HG03354 (cell line): ENCODE measurements at regions not wholly inside any gene's neighbourhood (a gene's known extent, or its start where the extent isn't known, plus 50 kb on each side); places are given as distances from the start of the nearest gene placed in this dataset.

Experiments used
- ATAC-seq: cut with Tn5 transposase; IDR thresholded peaks from one replicate; pipeline ENCODE4 v1.9.1; 2021; ENCODE audit warnings: mild to moderate bottlenecking; ENCODE audit not compliant: unreplicated experiment, poor library complexity, severe bottlenecking

DNA sequence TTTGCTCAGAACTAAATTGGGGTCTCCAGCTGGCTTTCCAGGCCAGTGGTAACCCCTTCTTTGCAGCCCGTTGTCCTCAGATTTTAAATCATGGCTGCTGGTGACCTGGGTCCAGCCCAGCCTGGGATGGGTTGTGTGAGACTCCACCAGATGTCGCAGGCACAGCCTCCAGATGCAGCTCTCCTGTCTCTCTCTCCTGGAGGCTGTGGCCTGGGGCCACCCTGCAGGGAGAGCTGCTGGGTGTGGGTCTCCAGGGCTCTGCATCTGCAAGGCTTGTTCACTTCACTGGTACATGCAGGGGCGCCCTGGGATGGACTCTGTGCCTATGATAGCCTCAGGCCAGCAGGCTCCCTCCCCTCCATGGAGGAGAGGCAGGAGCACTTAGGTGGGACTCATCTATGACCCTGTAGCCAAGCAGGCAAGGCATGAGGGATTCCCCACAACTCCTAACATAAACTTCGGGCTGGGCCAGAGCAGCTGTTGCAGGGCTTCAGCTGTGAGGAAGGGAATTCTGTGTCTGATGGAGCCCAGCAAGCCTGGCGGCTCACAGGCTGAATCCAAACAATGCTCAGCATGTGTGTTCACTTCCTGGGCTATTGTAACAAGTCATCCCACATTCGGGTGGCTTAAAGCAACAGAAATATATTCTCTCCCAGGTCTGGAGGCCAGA is 94.7 kb upstream of the NXT1 start:
- no peak for ATAC-seq

DNA sequence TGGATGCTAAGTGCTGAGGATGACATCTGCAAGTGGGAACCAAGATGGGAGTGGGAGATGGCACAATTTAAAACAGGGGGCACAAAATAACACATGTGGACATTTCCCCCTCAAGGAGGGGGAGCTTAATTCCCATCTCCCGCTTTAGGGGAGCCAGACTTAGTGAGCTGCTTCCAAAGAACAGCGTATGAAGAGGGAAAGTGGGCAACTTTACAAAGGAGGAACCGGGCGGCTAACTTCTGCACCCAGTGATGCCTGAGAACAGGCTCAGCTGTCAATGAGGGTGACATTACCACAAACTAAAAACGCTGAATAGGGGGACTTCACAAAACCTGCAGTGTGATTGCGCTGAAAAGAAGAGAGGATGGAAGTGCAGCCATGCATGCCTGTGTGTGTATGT is 95.5 kb upstream of the NXT1 start:
- ATAC-seq: no peak

DNA sequence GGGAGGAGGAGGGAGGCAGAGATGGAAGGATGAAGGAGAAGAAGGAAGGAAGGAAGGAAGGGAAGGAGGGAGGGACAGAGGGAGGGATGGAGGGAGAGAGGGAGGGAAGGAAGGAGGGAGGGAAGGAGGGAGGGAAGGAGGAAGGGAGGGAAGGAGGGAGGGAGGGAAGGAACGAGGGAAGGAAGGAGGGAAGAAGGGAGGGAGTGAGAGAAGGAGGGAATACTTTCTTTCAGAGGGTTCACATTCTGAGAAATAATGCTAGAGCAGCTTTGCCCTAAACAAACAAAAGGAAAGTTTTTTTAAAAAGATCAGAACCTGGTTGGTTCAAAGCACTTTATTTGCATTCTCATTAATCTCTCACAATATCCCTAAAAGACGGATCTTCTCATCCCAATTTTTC is 96.1 kb upstream of the NXT1 start:
- no peak for ATAC-seq

DNA sequence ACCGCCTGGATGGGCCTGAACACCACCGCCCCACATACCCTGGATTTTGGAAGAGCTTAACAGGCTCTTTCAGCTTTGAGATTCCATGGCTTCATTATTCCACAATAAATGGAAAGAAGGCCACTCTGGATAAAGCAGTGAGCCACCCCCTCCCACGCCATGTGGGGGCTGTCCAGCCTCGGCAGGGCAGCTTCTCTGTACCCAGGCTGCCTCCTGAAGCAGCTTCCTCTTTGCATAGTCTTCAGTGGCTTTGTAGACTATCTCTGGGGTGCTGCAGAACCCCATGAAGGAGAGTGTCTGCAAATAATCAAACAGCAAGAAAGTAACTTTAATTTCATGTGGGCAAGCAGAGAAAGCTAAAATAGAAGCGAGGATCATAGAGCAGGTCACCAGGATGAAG is 96.6 kb upstream of the NXT1 start:
- no peak for ATAC-seq

DNA sequence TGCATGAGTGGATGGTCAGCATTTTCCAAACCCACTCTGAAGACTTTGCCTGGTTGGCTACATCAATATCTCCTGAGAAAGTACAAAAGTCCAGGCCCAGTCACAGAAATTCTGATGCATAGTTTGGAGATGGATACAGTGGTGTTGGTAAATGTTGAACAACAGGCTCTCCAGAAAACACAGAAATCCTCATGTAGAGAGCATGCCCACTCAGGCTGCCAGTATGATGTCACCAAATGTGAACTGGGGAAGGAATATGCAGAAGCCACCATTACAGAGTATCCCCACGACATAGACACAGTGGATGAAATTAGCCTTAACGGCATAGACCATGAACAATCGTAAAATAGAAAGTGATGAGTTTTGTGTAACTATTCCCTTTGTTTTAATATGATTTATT is 97.1 kb upstream of the NXT1 start:
- no peak for ATAC-seq

DNA sequence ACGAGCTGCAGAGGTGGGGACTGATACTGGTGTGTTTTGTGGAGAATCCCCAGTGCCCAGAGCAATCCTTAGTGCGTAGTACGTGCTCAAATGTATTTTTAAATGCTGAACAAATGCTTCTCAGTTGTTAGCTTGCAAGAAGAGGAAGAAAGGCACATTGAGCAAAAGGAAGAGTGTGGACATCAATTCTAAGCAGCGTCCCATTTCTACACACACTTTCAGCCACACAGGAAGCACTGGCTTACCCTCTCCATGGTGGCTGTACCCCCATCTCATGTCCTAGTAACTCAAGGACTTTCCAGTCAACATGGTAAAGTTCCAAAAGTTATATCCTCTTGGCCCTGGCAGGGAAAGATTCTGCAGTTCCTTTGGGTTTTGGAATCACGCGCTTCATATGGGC is 98.8 kb upstream of the NXT1 start:
- no peak for ATAC-seq

DNA sequence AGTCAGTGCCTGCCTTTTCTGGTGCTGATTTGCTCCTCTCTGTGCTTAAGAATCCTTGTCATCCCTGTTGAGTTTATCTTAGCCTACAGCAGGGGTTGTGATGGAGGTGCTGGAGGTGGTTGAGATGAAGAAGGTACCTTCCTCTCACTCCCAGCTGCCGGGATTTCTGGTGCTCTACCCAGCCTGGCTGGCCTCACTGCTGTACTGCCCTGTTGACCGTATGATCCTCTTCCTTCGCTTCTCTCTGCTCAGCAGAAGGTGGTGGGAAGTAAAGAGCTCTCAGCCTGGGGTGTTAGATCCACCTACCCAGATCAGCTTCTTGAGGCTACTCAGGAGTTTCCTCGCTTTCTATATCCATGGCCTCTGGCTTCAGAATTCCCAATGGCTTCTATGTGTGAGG is 101.0 kb upstream of the NXT1 start:
- no peak for ATAC-seq

DNA sequence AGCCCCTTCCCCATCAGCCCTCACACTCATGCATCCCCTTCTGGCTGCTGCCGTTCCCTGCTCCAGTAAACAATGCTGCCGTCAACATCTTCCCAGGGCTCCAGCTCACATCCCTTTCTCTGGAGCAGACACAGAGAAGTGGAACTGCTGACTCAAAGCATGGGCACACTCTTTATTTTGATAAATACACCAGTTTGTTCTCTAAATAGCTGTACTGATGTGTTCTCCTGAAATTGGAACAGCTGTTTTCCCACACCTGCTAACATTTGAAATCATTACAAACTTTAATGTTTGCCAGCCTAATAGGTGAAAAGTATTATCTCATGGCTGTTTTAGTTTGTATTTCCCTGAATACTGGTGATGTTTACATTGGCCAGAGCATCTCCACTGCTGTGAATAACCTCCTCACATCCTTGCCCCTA is 102.1 kb upstream of the NXT1 start:
- ATAC-seq: no peak

DNA sequence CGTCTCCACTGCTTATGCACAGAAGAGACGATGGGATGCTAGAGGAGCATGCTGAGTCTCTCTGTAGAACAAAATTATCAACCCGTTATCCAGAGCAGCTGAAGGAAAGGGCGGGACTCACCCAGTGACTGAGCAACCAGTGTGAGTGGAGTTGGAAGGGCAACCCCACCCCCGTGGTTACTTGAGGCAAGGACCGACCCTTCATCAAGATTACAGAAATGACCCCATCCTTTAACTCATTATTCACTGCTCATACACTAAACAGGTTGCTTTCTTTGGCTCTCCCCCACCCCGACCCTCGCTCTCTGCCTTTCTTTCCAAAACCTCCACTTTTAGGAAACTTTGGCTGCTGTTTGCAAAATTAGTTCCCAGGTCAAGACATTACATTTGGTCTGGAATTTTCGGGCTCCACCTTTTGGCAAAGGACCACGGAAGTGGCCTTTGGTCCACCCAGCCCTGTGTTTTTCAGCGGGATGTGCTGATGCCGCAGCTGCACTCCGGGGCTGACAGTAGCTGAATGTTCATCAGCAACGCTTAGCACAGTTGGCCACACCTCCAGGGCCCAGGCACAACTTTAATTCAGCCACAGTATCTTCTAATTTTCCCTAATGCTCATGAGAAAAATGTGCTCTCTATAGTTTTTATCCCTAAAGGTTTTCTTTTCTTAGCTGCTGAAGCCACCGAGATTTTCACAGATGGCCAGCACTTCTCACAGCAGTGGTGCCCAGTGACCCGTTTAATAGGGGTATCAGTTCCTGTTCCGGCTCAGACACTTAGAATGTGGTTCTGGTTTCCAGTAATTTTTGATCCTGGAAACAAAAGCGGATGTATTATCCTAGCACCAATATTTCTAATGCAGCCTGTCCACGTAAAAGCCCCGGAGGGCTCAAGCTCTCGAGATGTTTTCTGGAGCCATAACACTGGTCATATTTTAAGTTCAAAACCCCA is 103.6 kb upstream of the NXT1 start:
- ATAC-seq: peak; percentile 69

DNA sequence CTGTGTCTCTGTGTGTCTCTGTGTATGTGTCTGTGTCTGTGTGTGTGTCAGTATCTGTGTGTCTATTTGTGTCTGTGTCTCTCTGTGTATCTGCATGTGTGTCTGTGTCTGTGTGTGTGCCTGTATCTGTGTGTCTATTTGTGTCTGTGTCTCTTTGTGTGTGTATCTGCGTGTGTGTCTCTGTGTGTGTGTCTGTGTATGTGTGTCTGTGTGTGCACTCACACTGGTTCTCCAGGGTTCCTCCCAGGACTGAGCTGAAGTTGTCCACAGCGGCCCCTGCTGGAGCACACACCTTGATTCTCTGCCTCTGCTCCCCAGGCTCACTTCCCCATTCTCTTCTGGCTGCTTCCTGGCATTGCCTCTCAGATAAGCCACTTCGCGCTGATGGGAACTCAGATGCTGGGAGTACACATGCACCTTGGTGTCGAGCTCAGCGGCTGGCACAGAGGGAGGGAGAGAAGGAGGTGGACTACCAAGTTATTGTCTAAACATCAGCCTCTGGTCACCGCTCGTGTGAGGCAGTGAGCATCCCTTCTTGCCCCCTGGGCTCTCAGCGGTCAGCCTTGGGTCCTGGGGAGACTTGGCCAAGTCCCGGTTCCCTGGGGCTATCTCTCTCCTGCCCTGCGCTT is 104.9 kb upstream of the NXT1 start:
- ATAC-seq: peak; percentile 88

DNA sequence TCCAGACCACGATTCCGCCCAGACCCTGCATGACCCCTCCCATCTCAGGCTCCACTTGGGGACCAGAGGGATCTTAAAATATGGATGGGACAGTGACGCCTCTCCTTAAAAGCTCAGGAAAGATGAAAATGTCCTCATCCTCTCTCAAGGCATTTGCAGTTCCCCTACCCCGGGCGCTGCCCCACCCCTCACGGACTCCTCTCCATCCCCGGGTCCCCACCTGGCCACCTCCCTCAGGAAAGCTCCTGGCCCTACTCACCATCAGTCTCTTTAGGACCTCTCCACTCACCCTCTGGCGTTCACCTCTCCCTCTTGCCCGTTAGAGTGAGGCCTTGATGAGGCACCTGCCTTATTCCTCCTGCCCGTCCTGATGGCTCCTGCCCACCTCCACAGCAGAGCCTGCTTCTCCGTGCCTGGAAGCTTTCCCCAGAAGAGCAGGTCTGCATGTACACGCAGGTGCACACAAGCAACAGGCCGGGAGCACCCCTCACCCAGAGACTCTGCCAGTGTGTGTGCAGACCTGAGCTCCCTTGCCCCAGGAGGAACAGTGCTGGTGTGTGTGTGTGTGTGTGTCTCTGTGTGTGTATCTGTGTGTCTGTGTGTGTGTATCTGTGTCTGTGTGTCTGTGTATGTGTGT is 105.6 kb upstream of the NXT1 start:
- no peak for ATAC-seq

DNA sequence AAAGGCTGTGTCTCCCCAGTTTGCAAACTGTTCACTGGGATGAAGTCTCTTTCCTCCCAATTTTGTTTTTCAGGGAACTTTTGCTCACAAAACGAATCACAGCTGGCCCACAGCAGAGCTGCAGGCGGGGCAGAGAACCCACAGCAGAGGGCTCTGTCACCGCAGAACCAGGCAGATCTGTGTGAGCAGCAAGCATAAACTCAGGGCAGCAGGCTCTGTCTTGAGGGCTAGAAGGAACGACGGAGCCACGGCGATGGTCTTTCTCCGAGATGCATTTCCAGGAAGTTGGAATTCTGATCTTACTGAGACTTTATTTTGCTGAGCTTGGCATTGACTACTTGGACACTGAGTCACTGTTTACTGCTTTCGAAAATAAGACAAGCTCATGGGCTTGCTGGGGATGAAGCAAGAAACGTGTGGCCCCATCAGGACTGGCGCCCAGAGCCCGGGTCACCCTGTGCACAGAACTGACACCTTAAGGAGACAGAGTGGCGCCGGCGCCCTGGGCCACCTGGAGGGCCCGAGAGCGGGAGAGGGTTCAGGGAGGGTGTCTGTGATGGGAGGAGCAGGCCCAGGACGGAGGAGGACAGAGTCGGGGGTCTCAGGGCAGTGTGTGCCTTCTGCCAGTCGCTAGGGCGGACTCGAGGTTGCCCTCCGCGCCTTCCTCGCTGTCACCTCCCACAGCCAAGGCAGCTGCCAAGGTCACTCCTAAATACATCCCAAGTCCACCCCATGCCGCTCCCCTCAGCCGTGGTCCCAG is 106.3 kb upstream of the NXT1 start:
- ATAC-seq: no peak

DNA sequence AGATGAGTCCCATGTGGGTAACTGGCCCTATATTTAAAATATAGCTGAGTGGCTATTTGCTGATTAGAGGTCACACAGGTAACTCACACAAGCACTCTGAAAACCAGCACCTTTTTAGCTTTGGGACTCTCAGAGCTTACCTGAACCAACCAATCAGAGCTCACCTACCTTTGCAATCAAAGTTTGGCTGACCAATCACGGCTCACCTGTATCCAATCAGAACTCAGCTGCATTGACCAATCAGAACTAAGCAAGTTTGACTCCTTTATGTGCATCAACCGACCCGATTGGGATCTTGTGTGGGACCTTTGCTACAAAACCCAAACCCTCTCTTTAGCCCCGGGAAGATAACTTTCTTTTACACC is 106.8 kb upstream of the NXT1 start:
- no peak for ATAC-seq

DNA sequence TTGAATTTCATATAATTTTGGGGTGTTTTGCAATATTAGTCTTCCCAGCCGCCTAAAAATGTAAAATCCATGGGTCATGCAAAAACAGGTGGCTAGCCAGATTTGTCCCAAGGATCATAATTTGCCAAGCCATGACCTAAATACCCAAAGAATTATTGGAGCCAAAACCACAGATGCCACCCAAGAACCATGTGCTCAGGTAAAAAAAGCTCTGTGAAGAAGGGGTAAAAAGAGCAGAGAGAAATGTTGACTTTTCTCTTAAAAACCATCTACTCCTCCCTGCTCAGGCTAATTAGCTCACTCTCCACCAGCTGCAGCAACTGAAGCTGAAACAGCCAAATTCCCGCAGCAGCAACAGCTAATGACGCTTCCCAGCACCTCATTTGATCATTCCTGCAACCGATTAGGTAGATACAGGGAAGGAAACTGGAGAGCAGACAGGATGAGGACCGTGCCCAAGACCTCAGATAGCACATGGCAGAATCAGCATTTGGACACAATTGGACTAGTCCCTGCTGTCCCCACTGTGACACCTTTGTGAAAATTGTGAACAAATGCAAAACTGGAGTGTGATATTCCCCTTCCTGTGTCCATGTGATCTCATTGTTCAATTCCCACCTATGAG is 107.9 kb upstream of the NXT1 start:
- no peak for ATAC-seq

DNA sequence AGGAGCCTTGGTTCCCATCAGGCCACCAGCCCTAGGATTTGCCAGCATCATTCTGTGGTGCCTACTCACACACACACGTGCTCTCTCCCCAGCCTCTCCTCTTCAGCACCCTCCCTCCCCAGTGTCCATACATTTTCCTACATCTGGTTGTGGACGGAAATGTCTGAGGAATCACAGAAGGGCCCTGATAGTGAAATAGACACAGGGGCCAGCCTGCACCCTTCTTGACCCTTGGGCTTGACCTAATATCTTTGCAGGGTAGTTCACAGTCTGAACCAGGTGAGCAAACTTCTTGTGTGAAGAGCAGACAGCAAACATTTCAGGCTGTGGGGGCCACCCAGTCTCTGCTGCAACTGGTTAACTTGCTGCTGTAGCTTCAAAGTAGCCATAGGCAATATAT is 108.5 kb upstream of the NXT1 start:
- no peak for ATAC-seq

DNA sequence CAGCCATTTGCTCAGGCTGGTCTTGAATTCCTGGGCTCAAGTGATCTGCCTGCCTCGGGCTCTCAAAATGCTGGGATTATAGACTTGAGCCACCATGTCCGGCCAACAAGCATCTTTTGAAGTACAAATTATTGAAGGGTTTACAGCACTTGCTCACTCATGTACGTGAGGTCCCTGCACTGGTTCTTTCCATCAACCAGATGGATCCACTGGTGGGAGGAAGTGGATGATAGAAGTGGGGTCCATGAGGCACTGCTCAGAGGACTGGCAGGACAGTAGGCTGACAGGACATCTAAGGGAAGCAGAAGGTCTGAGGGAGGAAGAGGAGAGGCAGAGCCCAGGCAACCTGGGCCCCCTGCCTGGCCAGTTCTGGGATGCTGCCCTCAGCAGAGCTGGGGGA is 109.2 kb upstream of the NXT1 start:
- no peak for ATAC-seq

DNA sequence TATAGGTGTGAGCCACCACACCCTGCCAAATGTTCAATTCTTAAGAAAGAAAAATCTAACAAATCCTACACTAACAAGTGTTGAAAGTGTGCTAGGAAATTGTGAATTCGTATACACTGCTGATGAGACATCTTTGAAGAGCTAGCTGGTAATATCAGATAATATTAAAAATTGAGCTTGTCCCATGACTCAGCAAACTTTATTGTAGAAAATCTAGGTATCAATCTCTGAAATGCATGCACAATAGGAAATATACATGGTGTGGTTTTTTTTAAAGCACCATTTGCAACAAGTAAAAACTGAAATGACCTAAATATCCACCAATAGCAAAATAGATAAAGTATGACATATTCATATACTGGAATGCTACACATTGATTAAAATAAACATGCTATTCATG is 110.1 kb upstream of the NXT1 start:
- ATAC-seq: no peak

DNA sequence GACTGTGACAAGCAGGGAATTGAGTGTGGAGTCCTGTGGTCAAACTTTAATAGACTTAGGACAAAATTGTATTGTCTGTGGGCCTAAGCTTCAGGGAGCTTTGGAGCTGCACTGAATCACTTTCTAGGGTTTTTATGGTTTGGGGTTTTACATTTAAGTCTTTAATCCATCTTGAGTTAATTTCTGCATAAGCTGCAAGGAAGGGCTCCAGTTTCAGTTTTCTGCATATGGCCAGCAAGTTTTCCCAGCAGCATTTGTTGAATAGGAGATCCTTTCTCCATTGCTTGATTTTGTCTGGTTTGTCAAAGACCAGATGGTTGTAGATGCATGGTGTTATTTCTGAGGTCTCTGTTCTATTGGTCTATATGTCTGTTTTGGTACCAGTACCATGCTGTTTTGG is 113.4 kb upstream of the NXT1 start:
- ATAC-seq: no peak
